RWPE2 (cell line): ENCODE measurements at regions not wholly inside any gene's neighbourhood (a gene's known extent, or its start where the extent isn't known, plus 50 kb on each side); places are given as distances from the start of the nearest gene placed in this dataset.

Experiments used
- ATAC-seq: fragments of 200-7000 bp; cut with Tn5 transposase; 3 replicates; pipeline ENCODE4 v1.9.1; 2021; ENCODE audit warnings: low read depth
- DNase-seq: peaks from one replicate; pipeline ENCODE4 v3.0.0-alpha.2; 2020; ENCODE audit warnings: low spot score
- H3K27ac ChIP-seq: fragments of 450-650 bp; 2 replicates; pipeline ENCODE4 v1.5.1; 2017; ENCODE audit warnings: mild to moderate bottlenecking; ENCODE audit not compliant: poor library complexity, severe bottlenecking
- H3K27me3 ChIP-seq: fragments of 250-450 bp; sonication (Bioruptor Pico); 2 replicates; pipeline ENCODE4 v1.5.1; 2021; ENCODE audit warnings: mild to moderate bottlenecking, moderate library complexity; ENCODE audit not compliant: insufficient read depth, poor library complexity, severe bottlenecking
- H3K36me3 ChIP-seq: fragments of 250-450 bp; sonication (Bioruptor Pico); 2 replicates; pipeline ENCODE4 v1.5.1; 2020; ENCODE audit warnings: low read depth, mild to moderate bottlenecking, moderate library complexity
- H3K4me1 ChIP-seq: fragments of 250-450 bp; sonication (Bioruptor Pico); 2 replicates; pipeline ENCODE4 v1.5.1; 2021; ENCODE audit warnings: mild to moderate bottlenecking, moderate library complexity; ENCODE audit not compliant: insufficient read depth, poor library complexity, severe bottlenecking
- H3K4me3 ChIP-seq: fragments of 250-450 bp; sonication (Bioruptor Pico); 2 replicates; pipeline ENCODE4 v1.5.1; 2021; ENCODE audit warnings: mild to moderate bottlenecking, moderate library complexity; ENCODE audit not compliant: severe bottlenecking
- H3K9me3 ChIP-seq: fragments of 250-450 bp; sonication (Bioruptor Pico); 2 replicates; pipeline ENCODE4 v1.5.1; 2021; ENCODE audit warnings: mild to moderate bottlenecking, moderate library complexity; ENCODE audit not compliant: severe bottlenecking
- TF ChIP-seq, protein P1 (sequence below): fragments of 450-650 bp; IDR thresholded peaks from one replicate; pipeline ENCODE4 v1.5.1; 2017; ENCODE audit warnings: mild to moderate bottlenecking, moderate library complexity; ENCODE audit not compliant: poor library complexity, severe bottlenecking

GRCh38 chr3:104412608-104413580 is 953.8 kb upstream of the ALCAM start:
- TF ChIP-seq, protein P1, sequence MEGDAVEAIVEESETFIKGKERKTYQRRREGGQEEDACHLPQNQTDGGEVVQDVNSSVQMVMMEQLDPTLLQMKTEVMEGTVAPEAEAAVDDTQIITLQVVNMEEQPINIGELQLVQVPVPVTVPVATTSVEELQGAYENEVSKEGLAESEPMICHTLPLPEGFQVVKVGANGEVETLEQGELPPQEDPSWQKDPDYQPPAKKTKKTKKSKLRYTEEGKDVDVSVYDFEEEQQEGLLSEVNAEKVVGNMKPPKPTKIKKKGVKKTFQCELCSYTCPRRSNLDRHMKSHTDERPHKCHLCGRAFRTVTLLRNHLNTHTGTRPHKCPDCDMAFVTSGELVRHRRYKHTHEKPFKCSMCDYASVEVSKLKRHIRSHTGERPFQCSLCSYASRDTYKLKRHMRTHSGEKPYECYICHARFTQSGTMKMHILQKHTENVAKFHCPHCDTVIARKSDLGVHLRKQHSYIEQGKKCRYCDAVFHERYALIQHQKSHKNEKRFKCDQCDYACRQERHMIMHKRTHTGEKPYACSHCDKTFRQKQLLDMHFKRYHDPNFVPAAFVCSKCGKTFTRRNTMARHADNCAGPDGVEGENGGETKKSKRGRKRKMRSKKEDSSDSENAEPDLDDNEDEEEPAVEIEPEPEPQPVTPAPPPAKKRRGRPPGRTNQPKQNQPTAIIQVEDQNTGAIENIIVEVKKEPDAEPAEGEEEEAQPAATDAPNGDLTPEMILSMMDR, result no peak
- Histone ChIP-seq H3K4me3 (no peak overlapping the region), H3K27me3 (no peaks in the 10 kb centered on the region), H3K9me3 (no peaks in the 10 kb centered on the region), H3K27ac (no peak overlapping the region), H3K36me3 (no peaks in the 10 kb centered on the region), H3K4me1 (no peaks in the 10 kb centered on the region)
- no peak for DNase-seq
- no peak for ATAC-seq

DNA sequence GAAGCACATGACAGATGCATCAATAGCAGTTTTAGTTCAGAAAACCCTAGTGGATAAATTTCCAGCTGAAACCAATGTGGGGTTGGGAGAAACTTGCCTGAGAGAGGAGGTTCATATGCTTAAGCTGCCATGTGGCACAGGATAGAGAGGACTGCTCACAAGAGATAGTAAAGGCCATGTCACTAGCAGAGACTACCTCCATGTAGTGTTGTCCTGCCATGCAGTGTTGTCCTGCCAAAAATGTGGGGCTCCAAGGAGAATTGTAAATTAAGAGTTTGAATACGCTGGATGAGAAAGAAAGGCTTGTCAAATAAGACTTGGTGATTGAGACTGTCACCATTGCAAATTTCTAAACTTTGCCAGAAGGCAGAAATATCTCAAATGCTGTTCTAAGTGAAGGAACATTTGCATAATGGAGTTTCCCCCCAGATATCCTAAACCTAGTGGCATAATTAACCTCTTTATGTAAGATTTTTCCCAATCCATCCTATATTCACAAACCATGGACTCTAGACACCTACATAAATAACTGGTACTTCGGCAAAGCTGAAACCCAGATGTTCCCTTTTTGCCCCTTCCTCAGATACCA is 938.3 kb upstream of the ALCAM start:
- peaks cover 3% of the 10 kb centered on the region for H3K4me1 ChIP-seq
- no peak overlapping the region for H3K27ac ChIP-seq
- no peaks in the 10 kb centered on the region for H3K9me3 ChIP-seq
- H3K4me3 ChIP-seq, result no peak overlapping the region
- ATAC-seq (no peak), DNase-seq (no peak)
- no peaks in the 10 kb centered on the region for H3K27me3 ChIP-seq
- no peaks in the 10 kb centered on the region for H3K36me3 ChIP-seq
- TF ChIP-seq, protein P1, result no peak

- TF ChIP-seq, protein P1, result no peak
- ATAC-seq (no peak), DNase-seq (no peak)
- no peaks in the 10 kb centered on the region for H3K36me3 ChIP-seq
- peaks cover 3% of the 10 kb centered on the region for H3K4me1 ChIP-seq
- H3K9me3 ChIP-seq, result no peaks in the 10 kb centered on the region
- no peak overlapping the region for H3K4me3 ChIP-seq
- H3K27ac ChIP-seq, result no peak overlapping the region
- no peaks in the 10 kb centered on the region for H3K27me3 ChIP-seq
These were observed 937.0 kb upstream of the ALCAM start for GRCh38 chr3:104429727-104430126.

DNA sequence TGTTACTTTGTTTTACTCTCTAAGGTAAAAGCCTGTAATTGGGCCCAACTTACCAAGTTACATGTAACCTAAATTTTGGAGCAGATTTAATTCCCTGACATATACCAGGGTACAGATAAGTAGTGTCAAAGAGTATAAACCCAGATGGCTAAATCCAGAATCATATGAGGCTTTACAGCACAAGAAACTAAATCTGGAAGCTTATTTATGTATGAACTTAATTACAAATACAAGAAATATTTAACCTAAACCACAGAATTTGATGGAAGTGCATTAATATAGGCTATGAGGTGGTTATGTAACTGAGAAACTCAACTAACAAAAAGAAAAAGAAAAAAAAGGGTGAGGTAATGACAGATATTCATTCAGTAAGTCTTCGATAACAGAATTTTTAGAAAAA is 930.2 kb upstream of the ALCAM start:
- Histone ChIP-seq H3K9me3 (no peaks in the 10 kb centered on the region), H3K27me3 (no peaks in the 10 kb centered on the region), H3K36me3 (no peaks in the 10 kb centered on the region), H3K27ac (peak overlapping the region; percentile 53), H3K4me1 (peaks cover 24% of the 10 kb centered on the region), H3K4me3 (no peak overlapping the region)
- ATAC-seq (no peak), DNase-seq (no peak)
- TF ChIP-seq, protein P1, result no peak
